OCI-LY7 (cell line): ENCODE measurements at regions not wholly inside any gene's neighbourhood (a gene's known extent, or its start where the extent isn't known, plus 50 kb on each side); places are given as distances from the start of the nearest gene placed in this dataset.
"Not testable (repeated sequence)": the region's sequence is repeated elsewhere in the genome, so short reads cannot be mapped to it uniquely, and the experiment has no call there.

Experiments
- CTCF ChIP-seq: fragments of 200-600 bp; sonication (generic); conservative IDR thresholded peaks from 2 replicates; pipeline ENCODE4 v1.5.1; 2014; ENCODE audit warnings: mild to moderate bottlenecking, antibody characterized with exemption, low read length, moderate library complexity, mixed read lengths
- EZH2phosphoT487 ChIP-seq: fragments of 200-600 bp; sonication (generic); IDR thresholded peaks from 2 replicates; pipeline ENCODE4 v1.6.1; 2018; ENCODE audit warnings: low read depth, borderline replicate concordance, mild to moderate bottlenecking, mixed run types, antibody characterized with exemption, low read length, moderate library complexity, mixed read lengths

- TF ChIP-seq CTCF, EZH2phosphoT487: not testable (repeated sequence)
Measured at GRCh38 chr15:44833761-44834160, 97.4 kb downstream of the TRIM69 start.
